CD4-positive, alpha-beta T cell (primary cell): ENCODE measurements at regions not wholly inside any gene's neighbourhood (a gene's known extent, or its start where the extent isn't known, plus 50 kb on each side); places are given as distances from the start of the nearest gene placed in this dataset.

ENCODE experiments used
- ATAC-seq: fragments of 200-7000 bp; cut with Tn5 transposase; one replicate; pipeline ENCODE4 v1.10.0; 2022; ENCODE audit warnings: mild to moderate bottlenecking; ENCODE audit not compliant: poor library complexity
- CTCF ChIA-PET: fragments of 350-600 bp; sonication (Branson Sonifier 250); formaldehyde crosslinking; loops from one replicate; lab custom pipeline; 2021; ENCODE audit warnings: antibody characterized with exemption, inconsistent platforms; lab: Charles Lee
- POLR2A ChIA-PET: fragments of 350-600 bp; sonication (Branson Sonifier 250); formaldehyde crosslinking; loops from one replicate; lab custom pipeline; 2021; ENCODE audit warnings: antibody characterized with exemption, inconsistent platforms; lab: Charles Lee
- DNase-seq, 14 experiments: peaks; one replicate each; pipeline ENCODE4 v3.0.0-alpha.2; 2013 to 2020; ENCODE audit warnings: mixed read lengths in 2 of 14
- H3K27ac ChIP-seq, 2 donors: one replicate each; pipeline versions ENCODE4 v1.5.1 to v1.7.0; 2013; ENCODE audit warnings: low read length in 2 of 2, low read depth in 1 of 2, mild to moderate bottlenecking in 1 of 2
- H3K27me3 ChIP-seq, 2 experiments: 1 replicate in 1 of 2; 2 replicates in 1 of 2; pipeline versions ENCODE4 v1.6.1 to v1.7.0; 2013; ENCODE audit warnings: low read length in 2 of 2, control low read depth in 1 of 2, mild to moderate bottlenecking in 1 of 2, moderate library complexity in 1 of 2; ENCODE audit not compliant: insufficient read depth in 2 of 2, control insufficient read depth in 1 of 2
- H3K36me3 ChIP-seq: one replicate; pipeline ENCODE4 v1.6.1; 2013; ENCODE audit warnings: low read length, control low read depth; ENCODE audit not compliant: insufficient read depth
- H3K4me1 ChIP-seq: one replicate; pipeline ENCODE4 v1.6.1; 2013; ENCODE audit warnings: low read length, control low read depth; ENCODE audit not compliant: insufficient read depth
- H3K4me3 ChIP-seq: one replicate; pipeline ENCODE4 v1.5.1; 2013; ENCODE audit warnings: mild to moderate bottlenecking, low read length, moderate library complexity
- H3K9me3 ChIP-seq, 2 experiments: 1 replicate in 1 of 2; 2 replicates in 1 of 2; pipeline versions ENCODE4 v1.6.1 to v1.7.0; 2013; ENCODE audit warnings: low read length in 2 of 2, mild to moderate bottlenecking in 2 of 2, control low read depth in 1 of 2, moderate library complexity in 1 of 2; ENCODE audit not compliant: control insufficient read depth in 1 of 2, insufficient read depth in 1 of 2
- H3K27ac Mint-ChIP-seq: one replicate; pipeline ENCODE4 v1.8.0; 2020; ENCODE audit warnings: mixed read lengths
- H3K27me3 Mint-ChIP-seq: one replicate; pipeline ENCODE4 v1.8.0; 2021; ENCODE audit warnings: mixed read lengths
- H3K36me3 Mint-ChIP-seq: one replicate; pipeline ENCODE4 v1.8.0; 2021; ENCODE audit warnings: low read depth, mixed read lengths
- H3K4me1 Mint-ChIP-seq: one replicate; pipeline ENCODE4 v1.8.0; 2021; ENCODE audit warnings: low read depth, mixed read lengths
- H3K4me3 Mint-ChIP-seq: one replicate; pipeline ENCODE4 v1.8.0; 2020; ENCODE audit warnings: mild to moderate bottlenecking, mixed read lengths
- H3K9me3 Mint-ChIP-seq: one replicate; pipeline ENCODE4 v1.8.0; 2020; ENCODE audit warnings: mixed read lengths
- CTCF ChIP-seq: fragments of 200-600 bp; IDR thresholded peaks from one replicate; pipeline ENCODE4 v1.8.0; 2022; ENCODE audit warnings: antibody characterized with exemption, mild to moderate bottlenecking
- intact Hi-C, 2 experiments: fragments of 100-400 bp; cut with DNase I in 1 of 2; cut with micrococcal nuclease in 1 of 2; formaldehyde crosslinking; loops; one replicate each; pipeline versions ENCODE4 v1.15.1 to v1.9.0; 2023 to 2025; cut with DNase I, micrococcal nuclease

GRCh38 chr20:24742436-24742835, 206.6 kb upstream of the CST7 start:
- Mint-ChIP-seq H3K27ac (no peak overlapping the region), H3K4me1 (peaks cover 29% of the 10 kb centered on the region), H3K4me3 (no peak overlapping the region), H3K27me3 (no peaks in the 10 kb centered on the region), H3K36me3 (no peaks in the 10 kb centered on the region), H3K9me3 (no peaks in the 10 kb centered on the region)
- Histone ChIP-seq H3K4me1 (no peaks in the 10 kb centered on the region), H3K4me3 (no peak overlapping the region), H3K27ac (no peak overlapping the region), H3K9me3 (no peaks in the 10 kb centered on the region), H3K36me3 (no peaks in the 10 kb centered on the region), H3K27me3 (peaks cover 0 to 3% of the 10 kb centered on the region in 2 experiments)
- ChIA-PET CTCF (no interaction called here), POLR2A (no interaction called here)
- intact Hi-C loops, result no loop called here
- no peak for DNase-seq
- no peak for TF ChIP-seq CTCF
- ATAC-seq, result no peak

GRCh38 chr20:24742989-24743388, 206.1 kb upstream of the CST7 start:
- ATAC-seq, result no peak
- no peak for DNase-seq
- Mint-ChIP-seq H3K4me1 (peaks cover 31% of the 10 kb centered on the region), H3K27ac (no peak overlapping the region), H3K27me3 (no peaks in the 10 kb centered on the region), H3K9me3 (no peaks in the 10 kb centered on the region), H3K36me3 (no peaks in the 10 kb centered on the region), H3K4me3 (no peak overlapping the region)
- Histone ChIP-seq H3K9me3 (no peaks in the 10 kb centered on the region), H3K27me3 (peaks cover 0 to 3% of the 10 kb centered on the region in 2 experiments), H3K4me3 (no peak overlapping the region), H3K36me3 (no peaks in the 10 kb centered on the region), H3K27ac (no peak overlapping the region), H3K4me1 (no peaks in the 10 kb centered on the region)
- CTCF ChIA-PET, result no interaction called here
- intact Hi-C loops, result no loop called here
- POLR2A ChIA-PET, result no interaction called here
- TF ChIP-seq CTCF, result no peak

- intact Hi-C loops, result no loop called here
- Mint-ChIP-seq H3K36me3 (no peaks in the 10 kb centered on the region), H3K4me1 (peaks cover 31% of the 10 kb centered on the region), H3K27me3 (no peaks in the 10 kb centered on the region), H3K27ac (no peak overlapping the region), H3K4me3 (no peak overlapping the region), H3K9me3 (no peaks in the 10 kb centered on the region)
- no peak for DNase-seq
- no peak for ATAC-seq
- POLR2A ChIA-PET, result no interaction called here
- Histone ChIP-seq H3K4me3 (no peak overlapping the region), H3K4me1 (no peaks in the 10 kb centered on the region), H3K36me3 (no peaks in the 10 kb centered on the region), H3K27me3 (peaks cover 0 to 3% of the 10 kb centered on the region in 2 experiments), H3K9me3 (no peaks in the 10 kb centered on the region), H3K27ac (no peak overlapping the region)
- no peak for TF ChIP-seq CTCF
- CTCF ChIA-PET, result no interaction called here
Measured at GRCh38 chr20:24743641-24744040, 205.4 kb upstream of the CST7 start.
